ENCODE measurements at regions not wholly inside any gene's neighbourhood (a gene's known extent, or its start where the extent isn't known, plus 50 kb on each side); places are given as distances from the start of the nearest gene placed in this dataset.

GRCh38 chr4:100042235-100042634, 92.2 kb upstream of the H2AZ1 start:
- TF ChIP-seq CTCF (IDR thresholded peaks at IDR 0.05) = no peak
- no peak for TF ChIP-seq POLR2A (IDR thresholded peaks at IDR 0.05)

All from body of pancreas (tissue), 4 donors.